HAP-1 (cell line): ENCODE measurements at regions not wholly inside any gene's neighbourhood (a gene's known extent, or its start where the extent isn't known, plus 50 kb on each side); places are given as distances from the start of the nearest gene placed in this dataset.
"Not testable (repeated sequence)": the region's sequence is repeated elsewhere in the genome, so short reads cannot be mapped to it uniquely, and the experiment has no call there.

Experiments used
- DNase-seq, 2 experiments: peaks; one replicate each; pipeline ENCODE4 v3.0.0-alpha.2; 2016 to 2020; ENCODE audit warnings: low spot score in 2 of 2
- H3K27me3 ChIP-seq: fragments of 250-450 bp; sonication (Bioruptor Pico); 2 replicates; pipeline ENCODE4 v1.5.1; 2020; ENCODE audit warnings: low read depth, mild to moderate bottlenecking, moderate library complexity
- H3K36me3 ChIP-seq: fragments of 250-450 bp; sonication (Bioruptor Pico); replicated peaks from 2 replicates; pipeline ENCODE4 v1.5.1; 2020; ENCODE audit warnings: mild to moderate bottlenecking
- H3K4me1 ChIP-seq: fragments of 250-450 bp; sonication (Bioruptor Pico); 2 replicates; pipeline ENCODE4 v1.5.1; 2020; ENCODE audit warnings: mild to moderate bottlenecking
- H3K4me3 ChIP-seq: fragments of 250-450 bp; sonication (Bioruptor Pico); 2 replicates; pipeline ENCODE4 v1.5.1; 2020; ENCODE audit warnings: mild to moderate bottlenecking, moderate library complexity
- H3K9me3 ChIP-seq: fragments of 250-450 bp; sonication (Bioruptor Pico); 2 replicates; pipeline ENCODE4 v1.5.1; 2020; ENCODE audit warnings: mild to moderate bottlenecking, moderate library complexity
- in situ Hi-C: fragments of 300-500 bp; cut with MboI; formaldehyde crosslinking; loops from 3 replicates; pipeline ENCODE4 v1.14.3; 2020; ENCODE audit warnings: low sequenced_read_pairs, inconsistent platforms, mixed read lengths

DNA sequence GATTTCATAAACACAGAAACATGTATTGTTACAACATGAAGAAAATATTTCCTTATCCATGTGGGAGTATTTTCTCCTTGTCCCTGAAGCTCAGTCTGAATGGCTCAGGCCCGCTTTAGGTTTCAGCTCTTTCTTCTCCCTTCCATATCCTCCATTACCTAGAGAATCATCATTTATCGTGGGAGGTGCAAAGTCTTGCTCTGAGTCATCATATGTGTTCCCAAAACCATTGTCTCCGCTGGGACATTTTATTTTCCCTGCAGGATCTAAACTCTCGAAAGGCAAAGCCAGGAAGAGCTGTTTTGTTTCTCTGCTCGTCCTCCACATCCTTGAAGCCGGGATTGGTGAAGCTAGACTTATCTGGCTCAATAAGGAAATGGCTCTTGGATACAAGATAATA, 571.2 kb downstream of the EDEM1 start:
- Histone ChIP-seq H3K4me1 (no peaks in the 10 kb centered on the region), H3K36me3 (no peaks in the 10 kb centered on the region), H3K9me3 (no peaks in the 10 kb centered on the region), H3K27me3 (no peaks in the 10 kb centered on the region), H3K4me3 (no peak overlapping the region)
- in situ Hi-C loops, result no loop called here
- no peak for DNase-seq

DNA sequence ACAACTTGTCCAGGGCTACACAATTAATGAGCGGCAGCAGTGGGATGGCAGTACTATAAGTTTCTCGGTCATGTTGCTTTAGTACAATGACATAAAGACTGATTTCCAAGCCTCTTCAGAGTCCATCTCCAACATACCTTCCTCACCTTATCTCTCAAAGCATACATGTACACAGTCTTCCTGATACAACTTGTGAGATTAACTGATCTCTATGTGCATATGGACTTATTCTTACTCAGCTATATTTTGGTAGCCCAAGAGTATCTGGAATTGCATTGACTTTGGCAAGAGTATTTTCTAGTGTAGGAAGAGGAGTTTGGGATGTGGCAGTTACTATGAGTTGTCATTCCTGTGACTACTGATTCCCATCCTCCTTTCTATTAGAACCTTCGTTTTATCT, 575.0 kb downstream of the EDEM1 start:
- no peaks in the 10 kb centered on the region for H3K9me3 ChIP-seq
- H3K36me3 ChIP-seq, result no peaks in the 10 kb centered on the region
- H3K4me3 ChIP-seq, result no peak overlapping the region
- H3K27me3 ChIP-seq, result no peaks in the 10 kb centered on the region
- DNase-seq, result no peak
- no peaks in the 10 kb centered on the region for H3K4me1 ChIP-seq
- in situ Hi-C loops, result no loop called here

DNA sequence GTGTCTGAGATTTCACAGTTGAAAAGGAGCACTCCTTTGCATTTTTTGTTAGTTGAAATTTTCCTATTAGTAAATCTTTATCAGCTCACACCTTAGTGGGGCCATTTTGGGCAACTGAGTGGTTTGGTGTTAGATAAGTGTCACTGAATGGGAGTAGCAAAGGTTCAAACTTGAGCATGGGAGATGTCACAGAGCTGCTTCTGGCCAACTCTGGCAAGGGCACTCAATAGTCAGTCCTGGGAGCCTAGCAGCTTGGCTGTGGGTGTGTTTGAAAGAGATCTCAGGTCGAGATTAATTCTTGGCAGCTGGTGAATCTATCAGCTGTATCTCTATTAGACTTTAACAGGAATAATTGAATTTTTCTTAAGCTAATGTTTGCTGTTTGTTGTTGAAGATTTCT, 579.3 kb downstream of the EDEM1 start:
- Histone ChIP-seq H3K4me3 (no peak overlapping the region), H3K4me1 (no peaks in the 10 kb centered on the region), H3K27me3 (no peaks in the 10 kb centered on the region), H3K36me3 (no peaks in the 10 kb centered on the region), H3K9me3 (no peaks in the 10 kb centered on the region)
- in situ Hi-C loops, result no loop called here
- DNase-seq, result no peak

DNA sequence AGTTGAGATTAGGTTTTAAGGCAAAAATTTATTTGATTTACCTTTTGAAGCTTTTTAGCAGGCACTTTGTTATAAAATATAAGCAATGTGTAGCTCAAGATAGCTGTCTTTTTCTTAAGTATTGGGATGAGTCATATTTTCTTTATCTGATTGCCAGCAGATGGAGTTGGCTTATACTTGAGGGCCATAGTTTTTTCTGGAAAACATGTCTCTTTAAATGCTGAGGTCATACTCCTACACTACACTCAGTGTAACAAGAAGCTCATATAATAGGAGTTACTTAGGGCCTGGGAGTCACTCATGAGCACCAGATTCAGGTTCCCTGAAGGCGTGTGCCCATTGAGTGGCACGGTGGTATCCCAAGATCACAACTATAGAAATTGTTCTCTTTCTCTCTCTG, 579.8 kb downstream of the EDEM1 start:
- in situ Hi-C loops, result no loop called here
- Histone ChIP-seq H3K27me3 (no peaks in the 10 kb centered on the region), H3K4me3 (no peak overlapping the region), H3K36me3 (no peaks in the 10 kb centered on the region), H3K9me3 (no peaks in the 10 kb centered on the region), H3K4me1 (no peaks in the 10 kb centered on the region)
- DNase-seq, result no peak

DNA sequence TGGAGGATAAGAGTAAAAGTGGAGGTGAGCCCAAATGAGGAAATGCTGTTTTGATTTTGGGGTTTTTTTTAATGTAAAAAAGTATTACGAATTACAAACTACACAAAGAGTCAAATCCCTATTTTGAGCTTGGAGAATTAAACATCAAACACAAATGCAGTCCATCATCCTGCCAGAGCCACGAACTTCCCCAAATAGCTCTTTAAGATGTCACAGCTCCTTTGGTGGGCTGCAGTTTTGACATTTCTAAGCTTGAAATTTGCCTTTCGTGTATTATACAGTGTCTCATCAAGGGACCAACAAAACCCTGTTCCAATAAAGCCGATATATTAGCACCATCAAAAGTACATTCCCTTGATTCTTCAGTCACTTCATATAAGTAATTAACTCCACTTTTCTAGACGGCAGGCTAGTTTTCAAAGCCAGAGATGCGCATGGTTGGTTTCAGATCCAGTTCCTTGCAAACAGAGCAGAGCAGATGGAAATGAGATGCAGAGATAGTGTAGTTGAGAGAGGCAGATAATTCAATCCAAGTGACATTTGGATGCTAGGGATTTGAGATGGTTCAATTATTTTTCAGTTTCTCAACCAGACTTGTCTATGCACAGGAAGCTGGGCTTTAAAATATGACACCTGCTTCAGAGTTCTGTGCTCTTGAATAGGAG, 580.9 kb downstream of the EDEM1 start:
- H3K36me3 ChIP-seq, result no peaks in the 10 kb centered on the region
- no peaks in the 10 kb centered on the region for H3K4me1 ChIP-seq
- no peak for DNase-seq
- H3K27me3 ChIP-seq, result no peaks in the 10 kb centered on the region
- no peak overlapping the region for H3K4me3 ChIP-seq
- in situ Hi-C loops, result no loop called here
- no peaks in the 10 kb centered on the region for H3K9me3 ChIP-seq

DNA sequence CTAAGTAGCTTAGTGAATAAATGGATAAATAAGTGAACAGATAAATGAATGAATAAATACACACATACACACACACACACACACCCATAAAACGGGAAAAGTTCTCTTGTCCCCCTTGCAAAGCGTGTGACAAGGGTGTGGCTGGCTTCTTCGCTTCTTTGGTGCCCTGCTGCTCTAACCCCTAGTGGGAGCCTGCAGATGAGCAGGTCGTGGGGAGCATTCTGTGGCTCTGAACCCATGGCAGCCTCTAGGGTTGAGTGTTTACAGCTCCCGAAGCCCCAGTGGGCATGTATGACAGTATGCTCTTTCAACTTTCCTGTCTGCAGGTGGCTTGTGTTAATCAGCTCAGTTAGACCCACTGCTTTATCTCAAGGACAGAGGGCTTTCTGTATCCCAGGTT, 582.3 kb downstream of the EDEM1 start:
- Histone ChIP-seq H3K4me3 (no peak overlapping the region), H3K4me1 (no peaks in the 10 kb centered on the region), H3K27me3 (no peaks in the 10 kb centered on the region), H3K9me3 (no peaks in the 10 kb centered on the region), H3K36me3 (no peaks in the 10 kb centered on the region)
- in situ Hi-C loops, result no loop called here
- no peak for DNase-seq

DNA sequence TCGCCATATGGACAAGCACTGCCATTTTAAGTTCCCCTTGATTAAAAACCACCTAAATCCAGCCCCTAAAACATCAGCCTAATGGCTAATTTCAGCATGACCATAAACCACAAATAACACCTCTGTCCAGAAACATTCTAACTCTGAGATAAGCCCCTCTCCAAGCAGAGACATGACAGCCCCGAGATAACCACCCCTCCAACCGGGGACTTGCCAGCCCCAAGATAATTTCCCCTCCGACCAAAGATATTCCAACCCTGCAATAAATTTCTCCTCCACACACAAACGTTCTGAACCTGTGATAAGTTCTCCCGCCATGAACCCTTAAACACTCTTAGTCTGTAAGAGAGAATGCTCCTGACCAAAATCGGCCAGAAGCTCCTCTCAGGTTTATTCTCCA, 586.8 kb downstream of the EDEM1 start:
- H3K4me1 ChIP-seq, result no peaks in the 10 kb centered on the region
- in situ Hi-C loops, result no loop called here
- DNase-seq, result no peak
- no peak overlapping the region for H3K4me3 ChIP-seq
- no peaks in the 10 kb centered on the region for H3K27me3 ChIP-seq
- no peaks in the 10 kb centered on the region for H3K36me3 ChIP-seq
- no peaks in the 10 kb centered on the region for H3K9me3 ChIP-seq

DNA sequence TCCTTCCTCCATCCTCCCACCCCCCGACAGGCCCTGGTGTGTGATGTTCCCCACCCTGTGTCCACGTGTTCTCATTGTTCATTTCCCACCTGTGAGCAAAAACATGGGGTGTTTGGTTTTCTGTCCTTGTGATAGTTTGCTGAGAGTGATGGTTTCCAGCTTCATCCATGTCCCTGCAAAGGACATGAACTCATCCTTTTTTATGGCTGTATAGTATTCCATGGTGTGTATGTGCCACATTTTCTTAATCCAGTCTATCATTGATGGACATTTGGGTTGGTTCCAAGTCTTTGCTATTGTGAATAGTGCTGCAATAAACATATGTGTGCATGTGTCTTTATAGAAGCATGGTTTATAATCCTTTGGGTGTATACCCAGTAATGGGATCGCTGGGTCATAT, 587.6 kb downstream of the EDEM1 start:
- H3K4me3 ChIP-seq, H3K9me3 ChIP-seq, H3K36me3 ChIP-seq, in situ Hi-C loops, H3K27me3 ChIP-seq, DNase-seq, H3K4me1 ChIP-seq: not testable (repeated sequence)

DNA sequence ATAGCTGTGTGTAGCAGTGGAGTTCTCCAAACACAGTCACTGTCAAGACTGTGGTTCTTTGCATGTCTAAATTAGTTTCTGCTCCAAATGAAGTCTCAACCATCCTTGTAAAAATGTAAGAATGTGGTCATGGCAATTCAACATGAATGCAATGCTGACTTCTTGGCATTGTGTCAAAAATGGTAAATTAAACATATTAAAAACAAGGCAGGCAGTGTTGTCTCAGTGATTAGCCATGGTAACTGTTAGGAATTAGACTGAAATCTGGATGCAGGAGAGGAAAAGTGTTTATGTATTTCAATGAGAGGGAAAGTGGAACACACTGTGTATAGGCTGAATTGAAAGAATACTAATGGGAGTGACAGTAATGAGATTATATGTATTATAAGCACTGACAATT, 597.2 kb downstream of the EDEM1 start:
- no peaks in the 10 kb centered on the region for H3K36me3 ChIP-seq
- H3K4me3 ChIP-seq, result no peak overlapping the region
- no peaks in the 10 kb centered on the region for H3K9me3 ChIP-seq
- in situ Hi-C loops, result no loop called here
- H3K27me3 ChIP-seq, result no peaks in the 10 kb centered on the region
- no peaks in the 10 kb centered on the region for H3K4me1 ChIP-seq
- DNase-seq, result no peak

DNA sequence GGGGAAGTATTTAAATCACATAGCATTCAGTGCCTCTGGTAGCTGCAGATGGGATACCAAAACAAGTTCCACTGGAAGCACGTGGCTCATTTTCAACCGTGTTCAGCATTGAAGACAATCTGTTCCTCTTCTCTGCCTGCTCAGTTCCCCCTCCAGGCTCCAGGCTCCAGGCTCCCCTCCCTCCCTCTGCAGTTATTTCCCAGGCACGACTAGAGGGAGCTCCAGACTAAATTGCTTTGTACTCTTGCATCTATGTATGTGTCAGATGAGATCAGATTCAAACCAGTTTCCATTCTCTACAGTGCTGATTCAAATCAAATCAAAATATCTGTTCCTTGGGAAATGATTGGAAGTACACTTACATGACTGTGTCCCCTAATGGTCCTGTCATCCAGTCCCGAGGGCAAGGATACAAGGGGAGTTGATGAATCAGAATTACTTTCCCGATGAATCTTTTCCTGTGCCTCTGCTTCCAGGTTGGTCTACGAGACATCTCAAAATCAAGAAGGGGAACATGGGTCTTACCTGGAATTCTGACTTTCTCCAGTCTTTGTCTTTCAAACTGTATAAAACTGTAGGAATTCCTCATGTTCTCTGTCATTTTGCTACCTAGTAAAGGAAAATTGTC, 600.5 kb downstream of the EDEM1 start:
- Histone ChIP-seq H3K4me3 (no peak overlapping the region), H3K9me3 (no peaks in the 10 kb centered on the region), H3K4me1 (no peaks in the 10 kb centered on the region), H3K36me3 (no peaks in the 10 kb centered on the region), H3K27me3 (no peaks in the 10 kb centered on the region)
- in situ Hi-C loops, result no loop called here
- no peak for DNase-seq

DNA sequence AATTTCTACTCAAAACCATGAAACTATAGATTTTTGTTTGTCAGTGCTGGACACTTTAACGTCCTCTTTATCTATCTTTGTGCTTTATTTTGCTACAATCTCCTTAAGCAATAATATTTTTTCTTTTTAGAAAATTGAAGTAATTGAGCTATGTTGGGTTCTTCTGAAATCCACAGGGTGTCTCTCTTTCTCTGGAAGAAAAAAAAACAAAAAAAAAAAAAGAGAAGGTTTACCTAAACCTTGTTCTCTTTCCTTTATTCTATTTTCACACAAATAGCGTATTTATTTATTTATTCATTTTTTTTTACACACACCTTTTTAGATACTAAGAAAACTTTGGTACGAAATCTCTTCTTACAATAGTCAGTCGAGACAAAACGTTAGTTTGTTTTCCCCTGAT, 601.0 kb downstream of the EDEM1 start:
- no peak for DNase-seq
- Histone ChIP-seq H3K36me3 (no peaks in the 10 kb centered on the region), H3K4me1 (no peaks in the 10 kb centered on the region), H3K9me3 (no peaks in the 10 kb centered on the region), H3K27me3 (no peaks in the 10 kb centered on the region), H3K4me3 (no peak overlapping the region)
- in situ Hi-C loops, result no loop called here

DNA sequence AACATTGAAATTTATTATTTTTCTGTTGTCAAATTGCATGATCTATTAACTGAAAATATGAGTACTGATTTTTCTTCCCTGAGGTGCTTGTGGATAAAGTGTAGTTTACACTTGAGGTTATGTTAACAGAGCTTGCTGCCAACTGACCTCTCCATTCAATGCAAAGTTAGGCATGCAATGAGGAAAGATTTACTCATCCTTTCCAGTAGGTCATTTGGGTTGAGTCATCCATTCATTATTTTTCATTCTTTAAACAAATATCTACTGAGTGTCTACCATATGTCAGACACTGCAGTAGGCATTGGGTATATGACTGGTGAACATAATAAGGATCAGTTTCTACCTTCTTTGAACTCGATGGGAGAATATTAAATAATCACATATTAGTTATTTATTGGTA, 604.1 kb downstream of the EDEM1 start:
- no peaks in the 10 kb centered on the region for H3K27me3 ChIP-seq
- no peak for DNase-seq
- H3K4me1 ChIP-seq, result no peaks in the 10 kb centered on the region
- H3K9me3 ChIP-seq, result no peaks in the 10 kb centered on the region
- no peak overlapping the region for H3K4me3 ChIP-seq
- no peaks in the 10 kb centered on the region for H3K36me3 ChIP-seq
- in situ Hi-C loops, result no loop called here

DNA sequence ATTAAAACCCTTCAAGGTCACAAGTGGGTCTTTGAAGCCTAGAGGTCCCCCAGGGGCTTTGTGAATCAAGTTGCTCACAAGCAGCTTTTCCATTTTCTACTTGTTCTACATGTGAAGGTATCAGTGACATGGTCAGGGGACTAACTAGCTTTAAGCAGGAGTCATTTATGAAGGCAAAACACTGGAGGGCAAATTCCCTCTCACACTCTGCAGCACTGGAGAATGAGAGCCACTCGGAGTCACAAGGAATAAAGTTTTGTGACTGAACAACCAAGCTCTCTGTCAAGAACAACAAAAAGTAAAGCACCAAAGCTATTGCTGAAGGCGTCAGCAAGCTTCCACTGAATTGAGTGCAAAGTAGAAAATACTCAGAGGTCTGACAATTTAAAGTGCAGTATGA, 609.0 kb downstream of the EDEM1 start:
- Histone ChIP-seq H3K9me3 (no peaks in the 10 kb centered on the region), H3K36me3 (no peaks in the 10 kb centered on the region), H3K4me3 (no peak overlapping the region), H3K27me3 (no peaks in the 10 kb centered on the region), H3K4me1 (no peaks in the 10 kb centered on the region)
- in situ Hi-C loops, result no loop called here
- DNase-seq, result no peak

DNA sequence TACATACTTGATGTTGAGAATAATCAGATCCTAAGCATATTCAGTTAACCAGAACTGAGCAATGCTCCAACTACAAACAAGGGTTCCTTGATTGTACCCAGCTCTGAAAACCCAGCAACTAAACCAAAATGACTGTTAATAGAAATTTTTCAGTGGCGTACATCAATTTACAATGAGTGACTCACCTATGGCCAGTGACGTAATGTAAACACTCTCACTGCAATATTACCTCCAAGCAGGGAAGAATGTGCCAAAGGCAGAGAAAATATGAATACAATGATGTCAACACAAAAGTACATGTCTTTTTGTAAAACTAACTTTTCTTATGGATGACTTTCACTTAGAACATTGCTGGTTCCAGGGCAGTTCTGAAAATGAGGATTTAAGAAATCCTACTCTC, 611.3 kb downstream of the EDEM1 start:
- no peaks in the 10 kb centered on the region for H3K27me3 ChIP-seq
- no peak for DNase-seq
- no peaks in the 10 kb centered on the region for H3K36me3 ChIP-seq
- H3K4me3 ChIP-seq, result no peak overlapping the region
- in situ Hi-C loops, result no loop called here
- H3K9me3 ChIP-seq, result no peaks in the 10 kb centered on the region
- no peaks in the 10 kb centered on the region for H3K4me1 ChIP-seq

DNA sequence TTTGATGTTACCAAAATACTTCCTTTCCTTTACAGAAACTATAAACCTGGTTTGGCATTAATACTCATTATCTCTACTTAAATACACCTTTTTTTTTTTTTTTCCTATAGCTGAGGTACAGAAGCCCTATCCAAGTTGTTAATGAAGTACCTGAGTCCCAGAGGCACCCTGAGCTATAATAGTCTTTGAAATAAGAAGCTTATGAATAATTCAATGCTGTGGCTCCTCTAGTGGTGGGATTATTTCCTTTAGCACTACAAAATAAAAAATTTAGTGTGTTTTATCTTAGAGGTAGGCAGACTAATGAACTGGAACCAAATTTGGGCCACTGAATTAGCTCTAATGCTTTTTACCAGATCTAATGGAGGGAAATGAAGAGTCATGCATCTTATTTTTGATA, 611.9 kb downstream of the EDEM1 start:
- DNase-seq, result no peak
- no peak overlapping the region for H3K4me3 ChIP-seq
- no peaks in the 10 kb centered on the region for H3K4me1 ChIP-seq
- no peaks in the 10 kb centered on the region for H3K9me3 ChIP-seq
- H3K36me3 ChIP-seq, result no peaks in the 10 kb centered on the region
- no peaks in the 10 kb centered on the region for H3K27me3 ChIP-seq
- in situ Hi-C loops, result no loop called here
